Stimulated activated CD8-positive, alpha-beta memory T cell treated with anti-CD3 and anti-CD28 coated beads, Interleukin-7, amount 100 ng/mL, for 1 hour (primary cell): ENCODE measurements at regions not wholly inside any gene's neighbourhood (a gene's known extent, or its start where the extent isn't known, plus 50 kb on each side); places are given as distances from the start of the nearest gene placed in this dataset.
"Not testable (repeated sequence)": the region's sequence is repeated elsewhere in the genome, so short reads cannot be mapped to it uniquely, and the experiment has no call there.

Experiments
- DNase-seq, 2 donors: peaks; one replicate each; pipeline ENCODE4 v3.0.0-alpha.2; 2020; ENCODE audit warnings: low read depth in 2 of 2

DNA sequence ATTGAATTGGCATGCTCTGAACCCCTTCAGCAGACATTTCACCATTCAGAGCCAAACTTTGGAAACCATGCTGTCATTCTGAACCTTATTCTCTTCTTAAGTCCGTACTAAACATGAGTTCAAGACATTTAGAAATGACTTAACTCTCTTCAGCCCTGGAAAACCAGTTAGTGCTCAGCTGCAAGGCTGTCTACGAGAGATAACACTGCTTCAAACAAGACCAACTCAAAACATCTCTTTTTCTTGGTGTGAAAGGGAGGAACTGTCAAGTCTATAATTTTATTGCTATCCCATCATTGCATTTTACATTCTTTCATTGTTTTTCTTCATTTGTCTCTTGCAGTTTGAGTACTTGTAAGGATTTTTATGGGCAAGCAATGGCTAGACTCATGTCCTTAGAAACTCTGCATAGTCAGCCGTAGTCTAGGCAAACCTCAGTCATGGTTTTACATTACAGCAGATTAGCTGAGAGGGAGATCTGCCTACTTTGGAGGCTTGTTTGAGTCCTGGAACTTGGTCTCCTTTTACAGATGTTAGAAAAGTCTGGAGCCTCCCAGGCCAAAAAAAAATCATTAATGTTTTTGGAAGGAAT, 120.6 kb upstream of the JADE1 start:
- no peak for DNase-seq

DNA sequence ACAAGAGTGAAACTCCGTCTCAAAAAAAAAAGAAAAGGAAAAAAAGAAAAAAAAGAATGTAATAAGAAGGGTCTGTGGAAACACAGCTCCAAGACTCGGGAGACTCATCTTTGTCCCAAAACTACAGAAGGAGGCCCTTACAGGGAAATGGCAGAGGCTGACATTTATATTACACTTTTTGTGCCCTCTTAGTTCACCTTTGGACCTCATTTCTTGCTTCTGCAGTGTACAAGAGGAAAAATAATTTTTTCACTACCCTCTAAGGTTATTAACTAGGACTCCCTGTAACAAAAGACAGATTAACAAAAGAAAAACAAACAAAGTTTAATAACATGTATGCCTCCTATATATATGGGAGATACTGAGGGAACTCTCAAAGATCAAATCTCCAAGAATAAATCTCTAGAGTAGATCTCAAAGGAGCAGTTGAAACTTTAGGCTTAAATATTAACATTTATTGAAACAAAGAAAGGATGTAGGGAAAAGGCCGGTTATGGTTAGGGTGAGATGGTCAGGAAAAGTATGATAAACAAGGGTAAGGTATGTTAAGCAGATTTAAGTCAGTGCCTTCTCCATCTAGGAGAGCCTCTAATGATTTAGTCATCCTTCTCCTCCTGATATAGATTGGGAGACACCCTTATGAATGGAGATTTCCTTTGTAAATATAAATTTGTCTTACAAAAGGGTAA, 121.3 kb upstream of the JADE1 start:
- DNase-seq: no peak

- no peak for DNase-seq
Observed at GRCh38 chr4:128686810-128687209, 122.7 kb upstream of the JADE1 start.

- DNase-seq: no peak
Observed at GRCh38 chr4:128686032-128686465, 123.5 kb upstream of the JADE1 start.

DNA sequence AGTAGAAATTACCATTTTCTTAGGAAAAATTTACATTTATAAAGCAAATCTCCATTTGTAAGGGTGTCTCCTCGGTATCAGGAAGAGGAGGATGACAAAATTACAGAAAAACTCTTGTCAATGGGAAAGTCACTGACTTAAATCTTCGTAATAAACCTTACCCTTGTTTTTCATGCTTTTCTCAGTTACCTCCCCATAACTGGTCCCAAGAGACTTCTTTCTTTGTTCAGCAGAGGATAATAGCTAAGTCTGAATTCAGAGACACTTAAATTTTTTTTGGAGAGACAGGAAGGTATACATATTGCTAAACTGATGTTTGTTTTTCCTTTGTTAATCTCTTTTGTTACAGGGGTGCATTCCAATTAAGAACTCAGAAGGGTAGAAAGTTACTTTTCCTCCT, 125.5 kb upstream of the JADE1 start:
- no peak for DNase-seq

DNA sequence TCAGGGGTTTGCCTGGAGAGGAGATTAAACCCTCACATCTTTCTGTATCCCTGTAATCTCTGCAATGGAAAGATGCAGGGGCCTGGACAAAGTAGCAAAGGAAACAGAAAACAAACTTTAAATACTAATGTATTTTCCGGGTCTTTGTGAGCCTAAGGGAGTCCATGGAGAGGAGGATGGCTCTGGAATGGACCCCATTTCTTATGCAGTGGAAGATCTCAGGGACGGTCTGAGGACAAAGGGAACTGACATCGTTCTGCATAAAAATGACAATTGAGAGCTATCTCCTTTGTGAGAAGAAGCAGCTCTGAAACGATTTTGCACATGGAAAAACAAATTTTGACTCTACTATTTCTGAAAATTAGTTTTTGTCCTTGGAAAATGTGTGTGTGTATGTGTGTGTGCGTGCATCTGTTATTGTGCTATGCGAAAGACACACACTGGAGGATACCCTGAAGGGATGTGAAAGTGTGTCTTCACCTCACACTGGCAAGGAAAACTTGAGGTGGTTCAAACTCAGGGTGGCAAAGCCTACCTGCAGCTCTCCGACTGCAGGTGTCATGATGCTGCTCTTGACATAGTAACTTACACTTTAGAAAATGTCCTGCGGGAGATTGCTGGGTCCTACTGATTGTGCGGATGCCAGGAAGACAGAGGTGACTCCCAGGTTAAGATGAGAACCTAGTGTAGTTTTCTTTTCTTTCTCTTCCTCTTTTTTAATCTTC, 126.4 kb upstream of the JADE1 start:
- DNase-seq: no peak

GRCh38 chr4:128676095-128676494, 133.4 kb upstream of the JADE1 start:
- DNase-seq: no peak

- DNase-seq: no peak
Observed at GRCh38 chr4:128675083-128675482, 134.4 kb upstream of the JADE1 start.

DNA sequence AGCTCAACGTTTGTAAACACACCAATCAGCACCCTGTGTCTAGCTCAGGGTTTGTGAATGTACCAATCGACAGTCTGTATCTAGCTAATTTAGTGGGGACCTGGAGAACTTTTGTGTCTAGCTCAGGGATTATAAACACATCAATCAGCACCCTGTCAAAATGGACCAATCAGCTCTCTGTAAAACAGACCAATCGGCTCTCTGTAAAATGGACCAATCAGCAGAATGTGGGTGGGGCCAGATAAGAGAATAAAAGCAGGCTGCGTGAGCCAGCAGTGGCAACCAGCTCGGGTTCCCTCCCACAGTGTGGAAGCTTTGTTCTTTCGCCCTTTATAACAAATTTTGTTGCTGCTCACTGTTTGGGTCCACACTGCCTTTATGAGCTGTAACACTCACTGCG, 136.3 kb upstream of the JADE1 start:
- not testable (repeated sequence) for DNase-seq

GRCh38 chr4:128672596-128672995, 136.9 kb upstream of the JADE1 start:
- not testable (repeated sequence) for DNase-seq

- no peak for DNase-seq
Observed at GRCh38 chr4:128670513-128670912, 139.0 kb upstream of the JADE1 start.

DNA sequence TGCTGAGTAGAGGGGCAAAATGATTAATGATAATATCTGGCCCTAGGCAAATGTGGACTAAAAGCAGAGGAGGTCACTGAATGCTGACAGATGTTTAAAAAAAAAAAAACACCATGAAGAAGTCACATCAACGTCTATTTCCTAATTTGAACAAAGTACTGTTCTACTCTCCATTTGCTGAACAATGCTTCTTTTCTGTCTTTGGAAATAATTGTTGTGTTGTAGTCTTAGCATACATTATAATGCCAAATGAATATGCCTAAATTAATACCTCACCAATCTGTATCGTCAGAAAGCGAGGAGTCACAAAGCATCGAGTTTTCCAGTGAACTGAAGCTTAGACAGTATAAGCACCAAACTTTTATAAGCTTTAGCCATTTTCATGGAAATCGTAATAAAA, 140.9 kb upstream of the JADE1 start:
- no peak for DNase-seq

GRCh38 chr4:128665514-128665913, 144.0 kb upstream of the JADE1 start:
- DNase-seq: no peak

GRCh38 chr4:128663325-128663724, 146.2 kb upstream of the JADE1 start:
- DNase-seq: no peak

- no peak for DNase-seq
Observed at GRCh38 chr4:128661479-128661878, 148.0 kb upstream of the JADE1 start.

GRCh38 chr4:128660361-128661215, 148.9 kb upstream of the JADE1 start:
- no peak for DNase-seq

DNA sequence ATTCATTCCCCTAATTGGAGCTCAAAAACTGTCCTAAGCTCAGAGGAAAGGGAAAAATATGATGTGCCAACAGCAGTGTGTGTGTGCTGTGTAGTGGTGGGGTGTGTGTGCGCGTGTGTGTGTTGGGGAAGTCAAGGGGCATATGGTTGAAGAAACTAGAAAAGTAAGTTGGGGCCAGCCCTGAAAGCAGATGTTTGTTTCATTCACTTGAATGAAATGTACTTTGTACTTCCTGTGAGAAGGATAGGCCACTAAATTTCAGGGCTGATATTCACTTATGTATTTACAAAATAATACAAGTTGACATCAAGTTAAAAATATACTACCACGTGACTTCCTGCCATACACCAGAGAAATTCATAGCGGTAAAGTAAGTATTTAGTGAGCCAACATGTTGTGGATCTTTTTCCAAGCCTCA, 151.3 kb upstream of the JADE1 start:
- no peak for DNase-seq

GRCh38 chr4:128657638-128658037, 151.9 kb upstream of the JADE1 start:
- DNase-seq: no peak

DNA sequence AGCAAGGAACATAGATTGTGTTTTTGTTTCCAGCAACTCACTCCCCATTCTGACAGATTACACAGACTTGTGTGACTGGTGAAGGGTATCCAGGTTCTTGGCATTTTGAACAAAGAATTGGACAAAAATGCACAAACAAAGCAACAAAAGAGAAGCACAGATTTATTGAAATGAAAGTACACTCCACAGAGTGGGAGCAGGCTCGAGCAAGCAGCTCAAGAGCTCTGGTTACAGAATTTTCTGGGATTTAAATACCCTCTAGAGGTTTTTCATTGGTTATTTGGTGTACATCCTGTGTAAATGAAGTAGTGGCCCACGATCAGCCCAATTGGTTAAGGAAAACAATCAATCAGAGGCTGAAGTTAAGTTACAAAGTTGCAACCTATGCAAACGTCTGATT, 155.0 kb upstream of the JADE1 start:
- no peak for DNase-seq

- DNase-seq: no peak
Observed at GRCh38 chr4:128653527-128654444, 155.7 kb upstream of the JADE1 start.

GRCh38 chr4:128649575-128650205, 159.8 kb upstream of the JADE1 start:
- no peak for DNase-seq
